Keratinocyte (primary cell): ENCODE measurements at regions not wholly inside any gene's neighbourhood (a gene's known extent, or its start where the extent isn't known, plus 50 kb on each side); places are given as distances from the start of the nearest gene placed in this dataset.

ENCODE experiments used
- DNase-seq: peaks from one replicate; pipeline ENCODE4 v3.0.0-alpha.2; 2011; ENCODE audit warnings: low read depth, missing footprints, low spot score
- FAIRE-seq: peaks from 2 replicates; lab custom pipeline; 2011; peaks lifted over from hg19 to GRCh38; lab: Jason Lieb, UNC
- H2AFZ ChIP-seq: 2 replicates; pipeline ENCODE4 v1.6.0; 2012; ENCODE audit warnings: low read length, control low read depth, inconsistent platforms; ENCODE audit not compliant: control insufficient read depth
- H3K27ac ChIP-seq: 2 replicates; pipeline ENCODE4 v1.5.1; 2011; ENCODE audit warnings: low read length; ENCODE audit not compliant: control insufficient read depth, insufficient read depth
- H3K27me3 ChIP-seq: 3 replicates; pipeline ENCODE4 v1.6.0; 2011; ENCODE audit warnings: low read length; ENCODE audit not compliant: control insufficient read depth, insufficient read depth; ENCODE audit errors: extremely low read depth
- H3K36me3 ChIP-seq, 2 experiments: 2 replicates in 1 of 2; 3 replicates in 1 of 2; pipeline ENCODE4 v1.5.1; 2011; ENCODE audit warnings: low read length in 2 of 2, mild to moderate bottlenecking in 1 of 2; ENCODE audit not compliant: control insufficient read depth in 2 of 2, insufficient read depth in 2 of 2; ENCODE audit errors: extremely low read depth in 1 of 2
- H3K4me1 ChIP-seq: 3 replicates; pipeline ENCODE4 v1.5.1; 2011; ENCODE audit warnings: low read length; ENCODE audit not compliant: control insufficient read depth, insufficient read depth; ENCODE audit errors: extremely low read depth
- H3K4me2 ChIP-seq: 3 replicates; pipeline ENCODE4 v1.6.0; 2011; ENCODE audit warnings: low read depth, low read length; ENCODE audit not compliant: control insufficient read depth, insufficient read depth; ENCODE audit errors: extremely low read depth
- H3K4me3 ChIP-seq, 3 experiments: fragments of 200-600 bp in 1 of 3; sonication (generic) in 1 of 3; 2 replicates in 2 of 3; 3 replicates in 1 of 3; pipeline ENCODE4 v1.5.1; 2011 to 2016; ENCODE audit warnings: low read length in 3 of 3, mild to moderate bottlenecking in 3 of 3, control low read depth in 2 of 3, inconsistent platforms in 1 of 3, low read depth in 1 of 3, mixed read lengths in 1 of 3, mixed run types in 1 of 3, moderate library complexity in 1 of 3; ENCODE audit not compliant: control insufficient read depth in 2 of 3, insufficient read depth in 2 of 3; ENCODE audit errors: extremely low read depth in 1 of 3
- H3K79me2 ChIP-seq: 2 replicates; pipeline ENCODE4 v1.6.0; 2012; ENCODE audit warnings: low read length; ENCODE audit not compliant: control insufficient read depth, insufficient read depth
- H3K9ac ChIP-seq: 3 replicates; pipeline ENCODE4 v1.6.0; 2011; ENCODE audit warnings: low read length; ENCODE audit not compliant: control insufficient read depth, insufficient read depth; ENCODE audit errors: extremely low read depth
- H3K9me1 ChIP-seq: 3 replicates; pipeline ENCODE4 v1.6.0; 2011; ENCODE audit warnings: low read length; ENCODE audit not compliant: control insufficient read depth, insufficient read depth; ENCODE audit errors: extremely low read depth
- H3K9me3 ChIP-seq: 2 replicates; pipeline ENCODE4 v1.5.1; 2012; ENCODE audit warnings: low read depth, low read length; ENCODE audit not compliant: control insufficient read depth
- H4K20me1 ChIP-seq: 3 replicates; pipeline ENCODE4 v1.6.0; 2011; ENCODE audit warnings: low read length; ENCODE audit not compliant: control insufficient read depth, insufficient read depth; ENCODE audit errors: extremely low read depth
- CTCF ChIP-seq, 3 experiments: IDR thresholded peaks in 1 of 3; conservative IDR thresholded peaks in 1 of 3; optimal IDR thresholded peaks in 1 of 3; 2 replicates in 2 of 3; 3 replicates in 1 of 3; pipeline versions ENCODE3 to v1.5.1; 2011; ENCODE audit warnings: low read length in 3 of 3, mild to moderate bottlenecking in 3 of 3, moderate library complexity in 2 of 3, control low read depth in 1 of 3, inconsistent platforms in 1 of 3; ENCODE audit not compliant: insufficient read depth in 2 of 3; ENCODE audit errors: extremely low read depth in 1 of 3
- EZH2 ChIP-seq: IDR thresholded peaks from one replicate; pipeline ENCODE4 v1.6.1; 2012; ENCODE audit warnings: inconsistent platforms, mild to moderate bottlenecking, low read length, moderate library complexity
- dilution Hi-C: fragments of 300-500 bp; cut with MboI; formaldehyde crosslinking; loops from one replicate; pipeline ENCODE4 v1.7.0; 2020; ENCODE audit warnings: low sequenced_read_pairs; ENCODE audit not compliant: extremely low pct_ligation_motif_present

GRCh38 chr6:144928847-144929246 lies 643.7 kb downstream of the UTRN start:
- TF ChIP-seq CTCF (optimal IDR thresholded peaks at IDR 0.05 in 1 of 3, IDR thresholded peaks at IDR 0.05 in 1 of 3, conservative IDR thresholded peaks at IDR 0.05 in 1 of 3; ENCODE audit: extremely low read depth in 1 of 3, insufficient read depth in 2 of 3, low read length in 3 of 3) = no peak
- no peak for TF ChIP-seq EZH2
- no peak for DNase-seq
- H3K36me3 ChIP-seq = no peaks in the 10 kb centered on the region
- H2AFZ ChIP-seq = no peak overlapping the region
- no peaks in the 10 kb centered on the region for H3K79me2 ChIP-seq
- H3K4me3 ChIP-seq = no peak overlapping the region
- no peaks in the 10 kb centered on the region for H3K9me3 ChIP-seq
- no peak overlapping the region for H3K4me2 ChIP-seq
- H3K9me1 ChIP-seq = no peaks in the 10 kb centered on the region
- dilution Hi-C loops = no loop called here
- H3K9ac ChIP-seq = no peak overlapping the region
- H3K27me3 ChIP-seq = no peaks in the 10 kb centered on the region
- no peak overlapping the region for H3K27ac ChIP-seq
- no peaks in the 10 kb centered on the region for H4K20me1 ChIP-seq
- FAIRE-seq = no peak
- no peaks in the 10 kb centered on the region for H3K4me1 ChIP-seq

DNA sequence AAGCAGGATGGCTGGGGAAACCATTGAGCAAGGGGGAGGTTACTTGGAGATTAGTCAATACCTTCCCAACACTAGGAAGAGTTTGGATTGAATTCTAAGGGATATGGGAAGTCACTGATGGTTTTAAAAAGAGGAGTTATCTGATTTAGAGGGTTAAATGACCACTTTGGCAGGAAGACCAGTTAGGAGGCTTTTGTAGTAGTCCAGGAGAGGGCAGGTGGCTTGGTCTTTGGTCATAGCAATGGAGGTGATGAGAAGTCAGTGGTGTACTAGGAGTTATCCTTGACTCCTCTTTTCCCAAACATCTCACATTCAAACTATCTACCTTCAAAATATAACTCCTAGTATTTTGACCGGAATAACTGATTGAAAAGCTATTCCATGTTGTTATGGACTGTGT lies 644.1 kb downstream of the UTRN start:
- Histone ChIP-seq H4K20me1 (no peaks in the 10 kb centered on the region), H3K9me1 (no peaks in the 10 kb centered on the region), H3K9ac (no peak overlapping the region), H3K4me1 (no peaks in the 10 kb centered on the region), H2AFZ (no peak overlapping the region), H3K4me3 (no peak overlapping the region), H3K27me3 (no peaks in the 10 kb centered on the region), H3K27ac (no peak overlapping the region), H3K9me3 (no peaks in the 10 kb centered on the region), H3K79me2 (no peaks in the 10 kb centered on the region), H3K4me2 (no peak overlapping the region), H3K36me3 (no peaks in the 10 kb centered on the region)
- dilution Hi-C loops = no loop called here
- FAIRE-seq = no peak
- no peak for DNase-seq
- no peak for TF ChIP-seq EZH2
- TF ChIP-seq CTCF (optimal IDR thresholded peaks at IDR 0.05 in 1 of 3, IDR thresholded peaks at IDR 0.05 in 1 of 3, conservative IDR thresholded peaks at IDR 0.05 in 1 of 3; ENCODE audit: extremely low read depth in 1 of 3, insufficient read depth in 2 of 3, low read length in 3 of 3) = no peak
